HepG2 (cell line): ENCODE measurements at regions not wholly inside any gene's neighbourhood (a gene's known extent, or its start where the extent isn't known, plus 50 kb on each side); places are given as distances from the start of the nearest gene placed in this dataset.

Source experiments
- ATAC-seq: fragments of 200-7000 bp; cut with Tn5 transposase; 3 replicates; pipeline ENCODE4 v1.9.1; 2020; ENCODE audit warnings: mild to moderate bottlenecking, moderate library complexity
- BruUV-seq: library from RNA; stranded (reverse); fragments of 400-500 nt; replicated peaks from 2 replicates; lab custom pipeline; 2021; lab: Mats Ljungman, UMichigan
- CTCF ChIA-PET: fragments of 300-600 bp; formaldehyde crosslinking; extraction: SDS; loops from one replicate; lab custom pipeline; 2021; ENCODE audit warnings: low total read pairs, inconsistent platforms, low intra/inter-chr PET ratio; lab: Yijun Ruan, JAX
- POLR2A ChIA-PET: fragments of 350-600 bp; sonication (Branson Sonifier 250); formaldehyde crosslinking; loops from one replicate; lab custom pipeline; 2020; ENCODE audit warnings: antibody characterized with exemption, inconsistent platforms; lab: Yijun Ruan, JAX
- DNase-seq: peaks from one replicate; pipeline ENCODE4 v3.0.0-alpha.2; 2015; ENCODE audit warnings: low spot score
- FAIRE-seq: peaks from 3 replicates; lab custom pipeline; 2011; peaks lifted over from hg19 to GRCh38; lab: Jason Lieb, UNC
- H2AFZ ChIP-seq: one replicate; pipeline ENCODE4 v1.6.1; 2011; ENCODE audit warnings: low read length, inconsistent platforms
- H3K27ac ChIP-seq: fragments of 300-600 bp; 3 replicates; pipeline ENCODE4 v1.8.0; 2011; ENCODE audit warnings: mixed run types, mild to moderate bottlenecking, mixed read lengths, low read length, inconsistent platforms; ENCODE audit not compliant: insufficient read depth; ENCODE audit errors: extremely low read length
- H3K27me3 ChIP-seq, 2 experiments: fragments of 200-600 bp in 1 of 2; 2 replicates in 1 of 2; 3 replicates in 1 of 2; pipeline versions ENCODE4 v1.6.0 to v1.8.0; 2011; ENCODE audit warnings: low read length in 2 of 2, mild to moderate bottlenecking in 2 of 2, moderate library complexity in 2 of 2, inconsistent platforms in 1 of 2; ENCODE audit not compliant: insufficient read depth in 2 of 2, control insufficient read depth in 1 of 2
- H3K36me3 ChIP-seq, 2 experiments: fragments of 200-600 bp in 1 of 2; replicated peaks in 1 of 2; 2 replicates in 1 of 2; 3 replicates in 1 of 2; pipeline versions ENCODE4 v1.5.1 to v1.8.0; 2011; ENCODE audit warnings: low read length in 2 of 2, inconsistent platforms in 1 of 2; ENCODE audit not compliant: insufficient read depth in 2 of 2, control insufficient read depth in 1 of 2
- H3K4me1 ChIP-seq: 2 replicates; pipeline ENCODE4 v1.5.1; 2012; ENCODE audit warnings: low read length, inconsistent platforms; ENCODE audit not compliant: insufficient read depth
- H3K4me2 ChIP-seq: 2 replicates; pipeline ENCODE4 v1.6.0; 2011; ENCODE audit warnings: low read depth, low read length, inconsistent platforms
- H3K4me3 ChIP-seq, 3 experiments: fragments of 200-600 bp in 1 of 3; sonication (generic), shearing (Covaris generic) in 1 of 3; replicated peaks in 1 of 3; 2 replicates each; pipeline ENCODE4 v1.5.1; 2011 to 2016; ENCODE audit warnings: low read length in 3 of 3, inconsistent platforms in 2 of 3, low read depth in 2 of 3, mild to moderate bottlenecking in 2 of 3, control low read depth in 1 of 3, mixed read lengths in 1 of 3; ENCODE audit not compliant: insufficient read depth in 1 of 3
- H3K79me2 ChIP-seq: one replicate; pipeline ENCODE4 v1.6.1; 2011; ENCODE audit warnings: low read length, inconsistent platforms; ENCODE audit not compliant: insufficient read depth
- H3K9ac ChIP-seq: 2 replicates; pipeline ENCODE4 v1.6.0; 2011; ENCODE audit warnings: mild to moderate bottlenecking, low read depth, low read length, inconsistent platforms; ENCODE audit not compliant: insufficient read depth
- H3K9me3 ChIP-seq: 2 replicates; pipeline ENCODE4 v1.5.1; 2012; ENCODE audit warnings: mild to moderate bottlenecking, low read length
- H4K20me1 ChIP-seq: 2 replicates; pipeline ENCODE4 v1.6.0; 2011; ENCODE audit warnings: inconsistent platforms, mild to moderate bottlenecking, low read length, moderate library complexity; ENCODE audit not compliant: insufficient read depth
- HIVEP1 ChIP-seq: sonication (generic); formaldehyde crosslinking; IDR thresholded peaks from 2 replicates; pipeline ENCODE4 v1.4.0; 2020; ENCODE audit warnings: mild to moderate bottlenecking, missing genetic modification reagents
- MEIS2 ChIP-seq: sonication (generic); formaldehyde crosslinking; IDR thresholded peaks from 2 replicates; pipeline ENCODE4 v1.9.0; 2021; ENCODE audit warnings: mild to moderate bottlenecking, missing genetic modification reagents
- MIXL1 ChIP-seq: IDR thresholded peaks from 2 replicates; pipeline ENCODE4 v1.6.1; 2016
- NR2F6 ChIP-seq, 2 experiments: IDR thresholded peaks; 2 replicates each; pipeline ENCODE4 v1.6.1; 2016; ENCODE audit warnings: antibody characterized with exemption in 1 of 2, mild to moderate bottlenecking in 1 of 2
- PHF21A ChIP-seq: sonication (generic); formaldehyde crosslinking; IDR thresholded peaks from 2 replicates; pipeline ENCODE4 v1.5.0; 2020; ENCODE audit warnings: mild to moderate bottlenecking, missing genetic modification reagents
- PLRG1 ChIP-seq: fragments of 450-650 bp; conservative IDR thresholded peaks from 2 replicates; pipeline ENCODE4 v1.6.1; 2016
- POGZ ChIP-seq: sonication (generic); formaldehyde crosslinking; IDR thresholded peaks from 2 replicates; pipeline ENCODE4 v1.4.0; 2020; ENCODE audit warnings: mild to moderate bottlenecking, missing genetic modification reagents
- SATB2 ChIP-seq: sonication (generic); formaldehyde crosslinking; IDR thresholded peaks from 2 replicates; pipeline ENCODE4 v1.5.0; 2020; ENCODE audit warnings: missing genetic modification reagents
- TBX3 ChIP-seq: fragments of 450-650 bp; IDR thresholded peaks from 2 replicates; pipeline ENCODE4 v1.6.1; 2017; ENCODE audit warnings: antibody characterized with exemption, mild to moderate bottlenecking, inconsistent platforms, borderline replicate concordance
- ZNF24 ChIP-seq: fragments of 450-650 bp; IDR thresholded peaks from 2 replicates; pipeline ENCODE4 v1.6.1; 2017; ENCODE audit warnings: antibody characterized with exemption, mild to moderate bottlenecking
- ZNF703 ChIP-seq: sonication (generic); formaldehyde crosslinking; IDR thresholded peaks from 2 replicates; pipeline ENCODE4 v1.5.1; 2020; ENCODE audit warnings: missing genetic modification reagents, mild to moderate bottlenecking, moderate library complexity, borderline replicate concordance
- WGBS: methylation state at CpG from one replicate; pipeline ENCODE4 v1.1.6; 2017; ENCODE audit warnings: low lambda C conversion rate; 5-methylcytosine and 5-hydroxymethylcytosine counted together
- in situ Hi-C: cut with HindIII; loops from 2 replicates; pipeline ENCODE4 v1.10.0; 2017; ENCODE audit warnings: low pct_unique_long_range_greater_than_20kb; ENCODE audit not compliant: extremely low pct_ligation_motif_present
- intact Hi-C: fragments of 100-400 bp; cut with micrococcal nuclease; formaldehyde crosslinking; loops from one replicate; pipeline ENCODE4 v1.10.0; 2022; ENCODE audit not compliant: unreplicated experiment
- TF ChIP-seq, protein P1 (sequence below), 2 experiments: sonication (generic) in 1 of 2; formaldehyde crosslinking in 1 of 2; IDR thresholded peaks; 2 replicates each; pipeline versions ENCODE4 v1.4.0 to v1.6.1; 2016 to 2020; ENCODE audit warnings: borderline replicate concordance in 1 of 2, low read depth in 1 of 2, mild to moderate bottlenecking in 1 of 2, missing genetic modification reagents in 1 of 2
- TF ChIP-seq, protein P2 (sequence below): sonication (generic); formaldehyde crosslinking; IDR thresholded peaks from 2 replicates; pipeline ENCODE4 v1.4.0; 2020; ENCODE audit warnings: missing genetic modification reagents, borderline replicate concordance
- TF ChIP-seq, protein P3 (sequence below): sonication (generic); formaldehyde crosslinking; IDR thresholded peaks from 2 replicates; pipeline ENCODE4 v1.4.0; 2020; ENCODE audit warnings: missing genetic modification reagents, borderline replicate concordance

DNA sequence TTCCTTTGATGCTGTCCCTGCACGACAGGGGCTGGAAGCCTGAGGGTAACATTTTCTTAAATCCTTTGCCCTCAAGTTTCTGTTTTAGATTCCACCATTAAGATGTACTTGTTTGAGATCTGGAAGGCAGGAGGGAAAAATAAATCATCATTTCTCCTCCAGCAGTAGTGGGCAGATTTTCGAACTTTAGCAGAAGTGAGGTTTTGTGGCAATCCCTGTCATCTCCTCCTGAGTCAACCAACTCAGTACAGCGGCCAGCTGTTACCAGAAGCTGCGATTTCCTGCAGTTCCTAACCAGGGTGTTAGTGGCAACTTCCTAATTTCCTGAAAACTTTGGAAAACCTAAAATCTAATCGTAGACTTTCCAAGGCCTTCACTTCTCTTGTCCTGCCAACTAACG lies 517.2 kb upstream of the ACVR2A start:
- CTCF ChIA-PET: no interaction called here
- in situ Hi-C loops: no loop called here
- no peak for TF ChIP-seq TBX3
- TF ChIP-seq ZNF24: no peak
- TF ChIP-seq POGZ (CRISPR knock-in tag): no peak
- TF ChIP-seq PHF21A (CRISPR knock-in tag): no peak
- TF ChIP-seq NR2F6 (IDR thresholded peaks at IDR 0.05): no peak
- no peak for TF ChIP-seq NR2F6 (CRISPR knock-in tag; IDR thresholded peaks at IDR 0.05)
- TF ChIP-seq, protein P1, sequence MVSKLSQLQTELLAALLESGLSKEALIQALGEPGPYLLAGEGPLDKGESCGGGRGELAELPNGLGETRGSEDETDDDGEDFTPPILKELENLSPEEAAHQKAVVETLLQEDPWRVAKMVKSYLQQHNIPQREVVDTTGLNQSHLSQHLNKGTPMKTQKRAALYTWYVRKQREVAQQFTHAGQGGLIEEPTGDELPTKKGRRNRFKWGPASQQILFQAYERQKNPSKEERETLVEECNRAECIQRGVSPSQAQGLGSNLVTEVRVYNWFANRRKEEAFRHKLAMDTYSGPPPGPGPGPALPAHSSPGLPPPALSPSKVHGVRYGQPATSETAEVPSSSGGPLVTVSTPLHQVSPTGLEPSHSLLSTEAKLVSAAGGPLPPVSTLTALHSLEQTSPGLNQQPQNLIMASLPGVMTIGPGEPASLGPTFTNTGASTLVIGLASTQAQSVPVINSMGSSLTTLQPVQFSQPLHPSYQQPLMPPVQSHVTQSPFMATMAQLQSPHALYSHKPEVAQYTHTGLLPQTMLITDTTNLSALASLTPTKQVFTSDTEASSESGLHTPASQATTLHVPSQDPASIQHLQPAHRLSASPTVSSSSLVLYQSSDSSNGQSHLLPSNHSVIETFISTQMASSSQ (IDR thresholded peaks at IDR 0.05; ENCODE audit: low read depth): no peak
- TF ChIP-seq, protein P1 (CRISPR knock-in tag; IDR thresholded peaks at IDR 0.05; ENCODE audit: borderline replicate concordance): no peak
- no peak for TF ChIP-seq PLRG1
- TF ChIP-seq, protein P2, sequence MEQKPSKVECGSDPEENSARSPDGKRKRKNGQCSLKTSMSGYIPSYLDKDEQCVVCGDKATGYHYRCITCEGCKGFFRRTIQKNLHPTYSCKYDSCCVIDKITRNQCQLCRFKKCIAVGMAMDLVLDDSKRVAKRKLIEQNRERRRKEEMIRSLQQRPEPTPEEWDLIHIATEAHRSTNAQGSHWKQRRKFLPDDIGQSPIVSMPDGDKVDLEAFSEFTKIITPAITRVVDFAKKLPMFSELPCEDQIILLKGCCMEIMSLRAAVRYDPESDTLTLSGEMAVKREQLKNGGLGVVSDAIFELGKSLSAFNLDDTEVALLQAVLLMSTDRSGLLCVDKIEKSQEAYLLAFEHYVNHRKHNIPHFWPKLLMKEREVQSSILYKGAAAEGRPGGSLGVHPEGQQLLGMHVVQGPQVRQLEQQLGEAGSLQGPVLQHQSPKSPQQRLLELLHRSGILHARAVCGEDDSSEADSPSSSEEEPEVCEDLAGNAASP (CRISPR knock-in tag): no peak
- TF ChIP-seq HIVEP1 (CRISPR knock-in tag): no peak
- no peak for TF ChIP-seq ZNF703 (CRISPR knock-in tag)
- TF ChIP-seq MEIS2 (CRISPR knock-in tag): no peak
- TF ChIP-seq SATB2 (CRISPR knock-in tag): no peak
- TF ChIP-seq, protein P3, sequence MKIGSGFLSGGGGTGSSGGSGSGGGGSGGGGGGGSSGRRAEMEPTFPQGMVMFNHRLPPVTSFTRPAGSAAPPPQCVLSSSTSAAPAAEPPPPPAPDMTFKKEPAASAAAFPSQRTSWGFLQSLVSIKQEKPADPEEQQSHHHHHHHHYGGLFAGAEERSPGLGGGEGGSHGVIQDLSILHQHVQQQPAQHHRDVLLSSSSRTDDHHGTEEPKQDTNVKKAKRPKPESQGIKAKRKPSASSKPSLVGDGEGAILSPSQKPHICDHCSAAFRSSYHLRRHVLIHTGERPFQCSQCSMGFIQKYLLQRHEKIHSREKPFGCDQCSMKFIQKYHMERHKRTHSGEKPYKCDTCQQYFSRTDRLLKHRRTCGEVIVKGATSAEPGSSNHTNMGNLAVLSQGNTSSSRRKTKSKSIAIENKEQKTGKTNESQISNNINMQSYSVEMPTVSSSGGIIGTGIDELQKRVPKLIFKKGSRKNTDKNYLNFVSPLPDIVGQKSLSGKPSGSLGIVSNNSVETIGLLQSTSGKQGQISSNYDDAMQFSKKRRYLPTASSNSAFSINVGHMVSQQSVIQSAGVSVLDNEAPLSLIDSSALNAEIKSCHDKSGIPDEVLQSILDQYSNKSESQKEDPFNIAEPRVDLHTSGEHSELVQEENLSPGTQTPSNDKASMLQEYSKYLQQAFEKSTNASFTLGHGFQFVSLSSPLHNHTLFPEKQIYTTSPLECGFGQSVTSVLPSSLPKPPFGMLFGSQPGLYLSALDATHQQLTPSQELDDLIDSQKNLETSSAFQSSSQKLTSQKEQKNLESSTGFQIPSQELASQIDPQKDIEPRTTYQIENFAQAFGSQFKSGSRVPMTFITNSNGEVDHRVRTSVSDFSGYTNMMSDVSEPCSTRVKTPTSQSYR (CRISPR knock-in tag): no peak
- TF ChIP-seq MIXL1 (CRISPR knock-in tag): no peak

More for the DNA sequence above, 517.2 kb upstream of the ACVR2A start:
- Histone ChIP-seq H2AFZ (no peak overlapping the region), H3K9me3 (peaks cover 15% of the 10 kb centered on the region; the same call in 1 of the 2 replicates), H3K27me3 (no peaks in the 10 kb centered on the region), H3K36me3 (no peaks in the 10 kb centered on the region), H3K4me3 (no peak overlapping the region), H3K27ac (no peak overlapping the region), H3K4me2 (no peak overlapping the region), H3K79me2 (no peaks in the 10 kb centered on the region), H4K20me1 (no peaks in the 10 kb centered on the region), H3K9ac (no peak overlapping the region), H3K4me1 (no peaks in the 10 kb centered on the region)
- ATAC-seq (no peak), DNase-seq (no peak), FAIRE-seq (no peak)
- BruUV-seq: no TSS peak
- 4% methylated on average over 6 of the region's 6 CpGs for WGBS
- intact Hi-C loops: no loop called here
- POLR2A ChIA-PET: no interaction called here
